ENCODE measurements at regions not wholly inside any gene's neighbourhood (a gene's known extent, or its start where the extent isn't known, plus 50 kb on each side); places are given as distances from the start of the nearest gene placed in this dataset.

DNA sequence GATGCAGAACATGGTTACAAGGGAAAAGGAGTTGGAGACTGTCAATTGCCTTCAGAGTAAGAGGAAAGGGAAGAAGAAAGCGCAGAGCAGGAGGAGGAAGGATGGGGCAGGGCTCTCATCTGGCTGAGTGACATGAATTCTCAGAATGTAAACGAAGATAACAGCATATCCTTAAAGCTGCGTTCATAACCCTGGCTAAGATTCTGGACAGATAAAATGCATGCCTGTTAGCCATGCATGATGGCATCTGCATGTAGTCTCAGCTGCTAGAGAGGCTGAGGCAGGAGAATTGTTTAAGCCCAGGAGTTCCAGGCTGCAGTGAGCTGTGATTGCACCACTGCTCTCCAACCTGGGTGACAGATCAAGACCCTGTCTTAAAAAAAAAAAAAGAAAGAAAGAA, 493.5 kb upstream of the PRKX start:
- no peak for ATAC-seq
- Mint-ChIP-seq H3K9me3 (peaks cover 6% of the 10 kb centered on the region), H3K4me1 (no peaks in the 10 kb centered on the region), H3K4me3 (no peak overlapping the region), H3K27ac (no peak overlapping the region), H3K36me3 (no peaks in the 10 kb centered on the region)
- DNase-seq (ENCODE audit: low spot score in 2 of 2): no peak

DNA sequence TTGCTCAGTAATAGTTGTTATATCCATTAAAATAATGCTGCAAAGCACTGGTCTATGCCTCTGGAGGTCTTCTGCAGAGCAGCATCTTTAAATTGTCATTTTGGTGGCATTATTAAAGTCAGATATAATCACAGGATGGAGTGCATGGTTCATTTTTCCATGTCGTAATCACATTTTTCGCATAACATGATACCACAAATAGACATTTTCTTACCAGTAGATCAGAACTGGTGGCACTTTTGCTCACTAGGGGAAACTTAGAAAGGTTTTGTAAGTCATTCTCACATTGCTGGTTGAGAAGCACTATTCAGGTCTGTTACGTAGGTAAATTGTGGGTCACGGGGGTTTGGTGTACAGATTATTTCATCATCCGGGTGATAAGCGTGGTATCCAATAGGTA, 484.5 kb upstream of the PRKX start:
- H3K4me3 Mint-ChIP-seq: no peak overlapping the region
- H3K36me3 Mint-ChIP-seq: no peaks in the 10 kb centered on the region
- H3K4me1 Mint-ChIP-seq: no peaks in the 10 kb centered on the region
- H3K9me3 Mint-ChIP-seq: peaks cover 10% of the 10 kb centered on the region
- ATAC-seq: no peak
- no peak for DNase-seq (ENCODE audit: low spot score in 2 of 2)
- no peak overlapping the region for H3K27ac Mint-ChIP-seq

DNA sequence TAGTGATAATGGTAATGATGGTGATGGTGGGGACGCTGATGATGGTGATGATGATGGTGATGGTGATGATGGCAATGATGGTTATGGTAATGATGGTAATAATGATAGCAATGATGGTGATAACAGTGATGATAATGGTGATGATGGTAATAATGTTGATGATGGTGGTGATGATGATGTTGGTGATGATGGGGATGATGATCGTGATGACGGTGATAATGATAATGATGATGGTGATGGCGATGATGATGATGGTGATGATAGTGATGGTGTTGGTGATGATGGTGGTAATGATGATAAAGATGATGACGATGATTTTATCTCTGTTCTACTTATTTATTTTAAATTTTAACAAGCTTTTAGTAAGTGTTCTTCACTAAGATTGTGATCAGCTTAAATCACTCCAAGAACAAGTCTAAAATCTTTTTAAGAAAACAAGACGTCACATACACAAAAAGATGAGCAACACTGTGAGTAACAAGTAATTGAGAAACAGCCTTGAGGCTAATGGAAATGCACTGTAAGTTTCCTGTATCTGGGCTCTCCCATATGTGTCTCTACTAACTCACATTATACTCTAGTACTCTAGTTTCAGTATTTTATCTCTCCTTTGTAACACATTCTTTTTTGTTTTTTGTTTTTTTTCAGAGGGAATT, 480.2 kb upstream of the PRKX start:
- no peak overlapping the region for H3K4me3 Mint-ChIP-seq
- no peak for DNase-seq (ENCODE audit: low spot score in 2 of 2)
- H3K9me3 Mint-ChIP-seq: peaks cover 12% of the 10 kb centered on the region
- H3K4me1 Mint-ChIP-seq: no peaks in the 10 kb centered on the region
- no peak for ATAC-seq
- no peaks in the 10 kb centered on the region for H3K36me3 Mint-ChIP-seq
- H3K27ac Mint-ChIP-seq: no peak overlapping the region

DNA sequence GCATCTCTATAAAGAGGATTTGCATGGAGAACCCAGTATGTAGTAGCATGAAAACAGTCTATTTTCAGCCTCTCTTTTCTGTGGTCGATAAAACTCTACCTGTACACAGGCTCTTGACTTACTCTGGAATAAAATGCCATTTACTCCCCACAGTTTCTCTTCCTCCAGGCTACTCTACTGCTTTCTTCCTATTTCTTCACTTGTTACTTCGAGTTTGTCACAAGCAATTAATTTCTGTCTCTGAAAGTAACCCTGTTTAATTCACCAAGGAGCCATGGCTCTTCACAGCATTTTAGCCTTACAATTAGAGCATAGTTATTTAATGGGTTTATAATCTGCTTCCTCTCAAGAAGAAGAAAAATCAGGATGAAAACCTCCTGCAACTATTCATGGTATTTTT, 472.9 kb upstream of the PRKX start:
- ATAC-seq (no peak), DNase-seq (ENCODE audit: low spot score in 2 of 2) (no peak)
- H3K27ac Mint-ChIP-seq: no peak overlapping the region
- no peaks in the 10 kb centered on the region for H3K4me1 Mint-ChIP-seq
- no peak overlapping the region for H3K4me3 Mint-ChIP-seq
- peaks cover 9% of the 10 kb centered on the region for H3K9me3 Mint-ChIP-seq
- H3K36me3 Mint-ChIP-seq: no peaks in the 10 kb centered on the region

DNA sequence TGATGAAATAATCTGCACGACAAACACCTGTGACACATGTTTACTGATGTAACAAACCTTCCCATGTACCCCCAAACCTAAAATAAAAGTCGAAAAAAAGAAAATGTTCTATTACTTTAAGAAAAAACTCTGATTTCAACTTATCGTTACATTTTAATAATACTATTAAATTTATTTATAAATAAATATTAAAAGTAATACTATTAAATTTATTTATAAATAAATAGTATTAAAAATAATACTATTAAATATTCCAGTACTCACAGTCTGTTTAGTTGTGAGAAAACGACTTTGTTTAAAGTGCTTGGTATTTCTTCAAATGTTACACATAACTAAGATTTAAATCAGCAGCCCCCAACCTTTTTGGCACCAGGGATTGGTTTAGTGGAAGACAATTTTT, 471.6 kb upstream of the PRKX start:
- ATAC-seq (no peak), DNase-seq (ENCODE audit: low spot score in 2 of 2) (no peak)
- H3K36me3 Mint-ChIP-seq: no peaks in the 10 kb centered on the region
- peaks cover 7% of the 10 kb centered on the region for H3K9me3 Mint-ChIP-seq
- H3K27ac Mint-ChIP-seq: no peak overlapping the region
- no peaks in the 10 kb centered on the region for H3K4me1 Mint-ChIP-seq
- no peak overlapping the region for H3K4me3 Mint-ChIP-seq

DNA sequence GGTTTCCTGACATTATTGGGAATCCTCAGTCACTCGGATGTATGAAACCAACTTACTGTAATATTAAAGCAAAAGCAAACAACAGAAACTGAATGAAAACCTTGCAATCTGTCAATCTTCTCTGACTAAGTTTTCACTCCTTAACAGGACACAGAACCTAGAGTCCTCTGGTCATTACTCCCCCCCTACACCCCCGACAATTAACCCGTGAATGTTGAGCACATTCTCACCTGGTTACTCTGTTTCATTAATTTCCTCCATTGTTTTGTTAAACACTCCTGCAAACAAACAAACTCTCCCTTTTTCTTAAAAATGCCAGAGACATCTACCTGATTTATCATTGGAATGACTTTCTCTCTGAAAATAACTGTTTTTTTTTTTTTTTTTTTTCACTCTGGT, 469.0 kb upstream of the PRKX start:
- ATAC-seq: no peak
- H3K4me1 Mint-ChIP-seq: no peaks in the 10 kb centered on the region
- no peak for DNase-seq (ENCODE audit: low spot score in 2 of 2)
- no peaks in the 10 kb centered on the region for H3K36me3 Mint-ChIP-seq
- H3K9me3 Mint-ChIP-seq: no peaks in the 10 kb centered on the region
- H3K4me3 Mint-ChIP-seq: no peak overlapping the region
- no peak overlapping the region for H3K27ac Mint-ChIP-seq

DNA sequence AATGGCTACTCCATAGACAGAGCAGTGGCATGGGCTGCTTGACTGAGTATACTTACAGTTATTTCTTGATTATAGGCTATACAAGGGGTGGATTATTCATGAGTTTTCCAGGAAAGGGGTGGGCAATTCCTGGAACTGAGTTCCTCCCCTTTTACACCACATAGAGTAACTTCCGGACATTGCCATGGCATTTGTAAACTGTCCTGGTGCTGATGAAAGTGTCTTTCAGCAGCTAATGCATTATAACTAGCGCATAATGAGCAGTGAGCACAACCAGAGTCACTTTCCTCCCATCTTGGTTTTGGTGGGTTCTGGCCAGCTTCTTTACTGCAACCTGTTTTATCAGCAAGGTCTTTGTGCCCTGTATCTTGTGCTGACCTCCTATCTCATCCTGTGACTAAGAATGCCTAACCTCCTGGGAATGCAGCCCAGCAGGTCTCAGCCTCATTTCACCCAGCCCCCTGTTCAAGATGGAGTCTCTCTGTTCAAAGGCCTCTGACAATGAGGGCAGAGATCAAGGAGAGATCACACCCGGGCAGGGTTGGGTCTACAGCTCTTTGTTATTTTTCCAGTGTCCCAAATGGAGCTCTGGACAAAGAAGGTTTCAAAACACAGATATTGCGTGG, 468.4 kb upstream of the PRKX start:
- Mint-ChIP-seq H3K4me3 (no peak overlapping the region), H3K4me1 (no peaks in the 10 kb centered on the region)

DNA sequence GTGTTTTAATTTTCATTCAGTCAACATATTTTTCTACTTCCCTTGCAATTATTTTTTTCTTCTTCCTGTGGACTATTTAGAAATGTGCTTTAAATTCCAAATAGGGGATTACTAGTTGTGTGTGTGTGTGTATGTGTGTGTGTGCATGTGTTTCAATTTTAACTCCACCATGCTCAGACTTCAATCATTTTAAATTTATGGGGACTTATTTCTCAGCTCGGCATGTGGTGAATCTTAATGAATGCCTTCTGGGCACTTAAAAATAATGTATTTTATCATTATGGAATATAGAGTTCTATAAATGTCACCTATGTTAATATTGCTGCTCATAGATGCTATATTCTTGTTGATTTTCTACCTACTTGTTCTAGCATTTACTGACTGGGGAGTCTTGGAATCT, 465.6 kb upstream of the PRKX start:
- Mint-ChIP-seq H3K36me3 (no peaks in the 10 kb centered on the region), H3K27ac (no peak overlapping the region), H3K9me3 (no peaks in the 10 kb centered on the region), H3K4me1 (no peaks in the 10 kb centered on the region), H3K4me3 (no peak overlapping the region)
- DNase-seq (ENCODE audit: low spot score in 2 of 2) (no peak), ATAC-seq (no peak)

More for the DNA sequence above, 468.4 kb upstream of the PRKX start:
- Mint-ChIP-seq H3K36me3 (no peaks in the 10 kb centered on the region), H3K9me3 (no peaks in the 10 kb centered on the region), H3K27ac (no peak overlapping the region)
- DNase-seq (ENCODE audit: low spot score in 2 of 2) (no peak), ATAC-seq (no peak)

DNA sequence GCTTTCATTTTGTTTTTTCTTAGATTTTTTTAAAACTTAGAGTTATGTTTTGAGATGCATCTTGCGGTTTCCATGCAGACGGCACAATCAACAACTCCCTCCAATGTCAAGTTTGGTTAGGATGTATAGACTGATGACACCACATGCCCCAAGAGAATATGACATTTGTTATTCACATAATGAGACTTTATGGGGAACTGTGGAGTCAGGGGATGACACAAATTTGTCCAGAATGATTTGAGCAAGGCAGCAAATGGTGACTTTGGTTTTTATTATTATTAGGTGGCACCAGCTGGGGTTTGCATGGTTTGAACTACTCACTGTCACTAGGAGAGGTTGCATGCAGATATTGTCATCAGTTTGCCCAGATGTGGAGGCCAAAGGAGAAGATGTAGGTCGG, 461.8 kb upstream of the PRKX start:
- Mint-ChIP-seq H3K4me3 (no peak overlapping the region), H3K4me1 (no peaks in the 10 kb centered on the region), H3K36me3 (no peaks in the 10 kb centered on the region), H3K27ac (no peak overlapping the region), H3K9me3 (no peaks in the 10 kb centered on the region)
- ATAC-seq: no peak
- DNase-seq (ENCODE audit: low spot score in 2 of 2): no peak

DNA sequence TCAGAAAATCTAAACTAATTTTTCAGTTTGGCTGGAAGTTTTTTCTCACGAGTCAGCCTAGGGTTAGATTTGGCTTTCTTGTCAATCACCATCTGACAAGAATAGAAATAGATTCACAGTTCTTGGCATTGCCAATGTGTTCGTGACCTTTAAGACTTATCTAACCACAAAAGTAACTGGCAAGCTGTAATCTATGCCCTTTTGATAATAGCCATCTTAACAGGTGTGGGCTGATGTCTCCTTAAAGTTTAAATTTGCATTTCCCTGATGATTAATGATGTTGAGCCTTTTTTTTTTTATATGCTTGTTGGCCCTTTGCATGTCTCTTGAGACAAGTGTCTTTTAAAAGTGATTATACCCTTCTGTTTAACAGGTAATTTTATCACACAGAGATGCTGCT, 460.3 kb upstream of the PRKX start:
- H3K4me1 Mint-ChIP-seq: no peaks in the 10 kb centered on the region
- no peak for DNase-seq (ENCODE audit: low spot score in 2 of 2)
- no peak for ATAC-seq
- no peaks in the 10 kb centered on the region for H3K36me3 Mint-ChIP-seq
- H3K4me3 Mint-ChIP-seq: no peak overlapping the region
- no peak overlapping the region for H3K27ac Mint-ChIP-seq
- no peaks in the 10 kb centered on the region for H3K9me3 Mint-ChIP-seq

DNA sequence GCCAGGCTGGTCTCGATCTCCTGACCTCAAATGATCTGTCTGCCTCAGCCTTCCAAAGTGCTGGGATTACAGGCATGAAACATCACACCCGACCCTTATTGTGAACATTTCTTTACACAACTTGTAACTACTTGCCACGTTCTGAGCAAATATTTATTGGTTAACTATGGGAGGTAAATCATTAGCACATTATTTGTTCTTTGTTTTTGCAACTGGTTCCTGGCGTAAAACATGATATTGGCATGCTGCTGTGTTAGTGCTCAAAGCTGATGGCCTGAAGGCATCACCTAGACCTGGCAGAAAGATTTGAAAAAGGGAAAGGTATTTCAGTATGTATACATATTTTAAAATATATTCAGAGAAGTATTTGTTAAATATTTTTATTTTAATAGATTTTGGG, 438.3 kb upstream of the PRKX start:
- no peak overlapping the region for H3K27ac Mint-ChIP-seq
- no peaks in the 10 kb centered on the region for H3K9me3 Mint-ChIP-seq
- H3K4me3 Mint-ChIP-seq: no peak overlapping the region
- ATAC-seq (no peak), DNase-seq (ENCODE audit: low spot score in 2 of 2) (no peak)
- H3K4me1 Mint-ChIP-seq: no peaks in the 10 kb centered on the region
- H3K36me3 Mint-ChIP-seq: no peaks in the 10 kb centered on the region

DNA sequence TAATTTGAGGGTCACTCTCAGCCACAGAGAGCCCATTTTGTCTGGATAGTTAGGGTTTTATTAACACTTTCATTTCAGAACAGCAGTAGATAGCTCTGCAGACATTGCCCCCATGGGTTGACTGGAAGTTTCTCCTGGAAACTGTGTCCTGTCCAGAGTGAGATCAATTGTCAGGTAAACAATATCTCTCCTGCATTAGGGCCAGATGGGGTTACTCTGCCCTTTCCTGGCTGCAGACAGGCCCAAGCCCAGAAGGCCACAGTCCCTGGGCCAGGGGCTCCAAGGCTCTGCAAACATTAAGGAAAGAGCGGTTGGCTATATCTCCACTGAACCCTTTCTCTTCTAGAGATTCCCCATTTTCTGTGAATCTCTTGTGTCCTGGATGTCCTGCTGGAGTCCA, 436.8 kb upstream of the PRKX start:
- no peak overlapping the region for H3K4me3 Mint-ChIP-seq
- H3K36me3 Mint-ChIP-seq: no peaks in the 10 kb centered on the region
- H3K9me3 Mint-ChIP-seq: no peaks in the 10 kb centered on the region
- no peaks in the 10 kb centered on the region for H3K4me1 Mint-ChIP-seq
- ATAC-seq (no peak), DNase-seq (ENCODE audit: low spot score in 2 of 2) (no peak)
- H3K27ac Mint-ChIP-seq: no peak overlapping the region

DNA sequence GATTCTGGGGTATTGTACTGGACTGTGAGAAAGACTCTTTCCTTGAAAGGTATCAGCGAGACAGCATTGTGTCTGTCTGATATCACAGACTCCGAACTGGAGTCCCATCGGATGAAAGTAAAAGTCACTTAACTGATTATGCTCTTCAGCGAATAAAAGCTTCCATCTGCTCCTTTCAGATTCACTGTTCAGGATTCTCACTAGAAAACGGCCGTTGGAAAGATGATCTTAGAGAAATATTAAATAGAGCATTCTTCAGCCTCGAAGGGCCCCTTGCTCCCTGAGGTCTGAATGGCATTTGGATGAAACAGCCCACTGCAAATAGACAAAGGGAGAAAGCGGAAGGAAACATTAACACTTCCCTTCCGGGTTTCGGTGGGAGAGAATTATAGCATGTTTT, 416.2 kb upstream of the PRKX start:
- Mint-ChIP-seq H3K9me3 (no peaks in the 10 kb centered on the region), H3K36me3 (no peaks in the 10 kb centered on the region), H3K4me3 (no peak overlapping the region), H3K4me1 (no peaks in the 10 kb centered on the region), H3K27ac (no peak overlapping the region)
- ATAC-seq (no peak), DNase-seq (ENCODE audit: low spot score in 2 of 2) (no peak)

DNA sequence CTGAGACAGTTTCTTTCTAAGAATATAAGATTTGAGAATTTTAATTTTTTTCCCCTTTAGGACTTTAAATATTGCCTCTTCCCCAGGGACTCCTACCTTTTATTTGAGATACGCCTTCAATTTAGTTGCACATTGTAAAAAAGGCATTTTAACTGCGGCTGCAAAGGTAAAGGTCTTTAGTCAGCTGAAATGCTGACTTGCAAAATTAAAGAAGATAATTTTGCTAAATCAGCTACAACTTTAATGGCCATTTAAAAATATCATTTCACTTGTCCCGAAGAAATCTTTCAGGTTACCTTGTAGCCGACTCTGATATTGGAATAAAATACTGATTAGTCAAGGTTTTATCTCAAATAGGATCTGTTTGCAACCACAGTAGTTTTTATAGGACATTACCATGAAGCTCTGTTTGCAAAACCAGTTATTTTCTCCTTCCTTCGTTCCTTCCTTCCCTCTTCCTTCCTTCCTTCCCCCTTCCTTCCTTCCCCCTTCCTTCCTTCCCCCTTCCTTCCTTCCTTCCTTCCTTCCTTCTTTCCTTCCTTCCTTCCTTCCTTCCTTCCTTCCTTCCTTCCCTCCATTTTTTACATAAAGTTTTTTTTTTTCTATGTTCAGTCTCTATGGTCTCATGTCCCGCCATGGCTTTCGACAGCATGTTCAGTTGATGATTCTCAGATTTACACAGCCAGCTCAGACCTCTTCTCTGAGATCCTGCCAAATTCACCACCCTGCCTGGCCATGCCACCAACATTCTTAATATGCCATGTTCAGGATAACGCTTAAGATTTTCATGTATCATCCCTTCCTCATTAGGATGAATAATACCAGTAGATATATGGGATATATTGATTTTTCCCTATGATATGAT, 405.4 kb upstream of the PRKX start:
- ATAC-seq: no peak
- Mint-ChIP-seq H3K9me3 (peaks cover 6% of the 10 kb centered on the region), H3K27ac (no peak overlapping the region), H3K36me3 (no peaks in the 10 kb centered on the region), H3K4me3 (no peak overlapping the region), H3K4me1 (no peaks in the 10 kb centered on the region)
- DNase-seq (ENCODE audit: low spot score in 2 of 2): no peak

DNA sequence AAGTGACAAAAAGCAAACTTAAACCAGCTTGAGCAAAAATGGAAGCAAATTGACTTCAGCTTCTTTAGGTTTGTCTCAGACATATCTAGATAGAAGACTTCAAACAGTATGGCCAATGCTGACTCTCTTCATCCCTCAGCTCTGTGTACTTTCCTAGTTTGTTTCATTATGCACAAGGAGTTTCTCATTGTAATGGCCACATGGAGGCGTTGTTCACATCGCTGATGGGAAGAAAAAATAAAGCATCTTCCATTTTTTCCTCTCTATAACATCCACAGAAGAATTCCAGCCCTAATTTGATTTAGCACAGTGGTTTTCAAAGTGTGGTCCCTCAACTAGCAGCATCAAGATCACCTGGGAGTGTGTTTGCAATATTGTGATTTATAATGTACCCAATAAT, 397.5 kb upstream of the PRKX start:
- ATAC-seq (no peak), DNase-seq (ENCODE audit: low spot score in 2 of 2) (no peak)
- Mint-ChIP-seq H3K4me3 (no peak overlapping the region), H3K4me1 (no peaks in the 10 kb centered on the region), H3K36me3 (no peaks in the 10 kb centered on the region), H3K27ac (no peak overlapping the region), H3K9me3 (peaks cover 3% of the 10 kb centered on the region)

DNA sequence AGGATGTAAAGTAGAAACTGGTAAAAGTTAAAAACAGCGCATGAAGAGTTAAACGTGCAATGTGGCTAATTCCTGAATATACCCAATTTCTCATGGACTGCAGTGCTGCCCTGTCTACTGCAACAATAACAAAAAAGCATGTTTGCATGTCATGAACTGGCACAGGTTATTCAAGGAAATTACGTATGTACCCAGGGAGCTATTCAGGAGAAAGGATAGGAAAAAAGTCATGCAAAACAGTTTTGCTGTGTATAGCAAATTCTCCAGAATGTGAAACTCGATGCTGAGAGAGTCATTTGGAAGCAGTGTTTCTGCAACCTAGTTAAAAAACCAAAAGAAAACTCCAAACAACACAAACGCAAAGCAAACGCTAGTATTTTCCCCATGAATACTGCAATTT, 381.5 kb upstream of the PRKX start:
- no peak overlapping the region for H3K4me3 Mint-ChIP-seq
- H3K36me3 Mint-ChIP-seq: no peaks in the 10 kb centered on the region
- H3K27ac Mint-ChIP-seq: no peak overlapping the region
- DNase-seq (ENCODE audit: low spot score in 2 of 2) (no peak), ATAC-seq (no peak)
- no peaks in the 10 kb centered on the region for H3K9me3 Mint-ChIP-seq
- H3K4me1 Mint-ChIP-seq: no peaks in the 10 kb centered on the region
